GM21529 (cell line): ENCODE measurements at regions not wholly inside any gene's neighbourhood (a gene's known extent, or its start where the extent isn't known, plus 50 kb on each side); places are given as distances from the start of the nearest gene placed in this dataset.

ENCODE experiments used
- ATAC-seq: cut with Tn5 transposase; IDR thresholded peaks from one replicate; pipeline ENCODE4 v1.9.1; 2021; ENCODE audit not compliant: unreplicated experiment

DNA sequence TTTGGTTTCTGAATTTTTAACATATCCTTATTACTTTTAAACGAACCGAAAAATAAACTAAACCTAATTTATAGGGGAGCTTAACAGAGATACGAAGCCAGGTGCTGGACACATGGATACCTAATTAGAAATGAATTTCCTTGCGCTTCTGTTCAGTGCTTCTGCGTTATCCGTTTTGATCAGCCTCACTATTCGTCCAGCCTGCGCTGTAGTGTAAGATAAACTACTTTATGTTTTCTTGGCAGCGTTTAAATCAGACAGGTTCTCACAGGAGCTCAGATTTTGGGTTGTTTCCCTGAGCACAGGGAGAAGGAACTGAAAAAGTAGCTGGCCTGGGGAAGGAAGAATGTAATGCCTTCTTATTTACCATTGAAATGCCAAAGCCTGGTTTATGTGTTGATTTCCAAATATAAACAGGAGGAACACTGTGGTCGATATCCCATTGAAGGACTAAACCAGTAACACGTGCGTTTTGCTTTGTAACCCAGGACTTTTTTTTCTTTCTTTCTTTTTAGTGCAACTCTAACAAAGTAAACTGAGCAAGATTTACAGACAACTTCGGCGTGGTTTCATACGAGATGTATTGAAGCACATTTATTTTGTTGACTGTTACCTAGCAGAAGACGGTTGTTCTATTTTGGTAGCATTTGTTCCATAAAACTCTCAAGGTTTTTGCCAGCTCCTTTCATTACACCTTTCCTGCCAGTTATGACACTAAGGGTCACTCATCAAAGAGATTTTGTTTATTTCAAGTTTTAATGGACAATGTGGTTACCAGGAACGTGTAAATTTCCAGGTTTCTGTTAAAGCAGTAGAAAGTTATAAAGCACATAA lies 214.8 kb upstream of the HEY2 start:
- no peak for ATAC-seq

DNA sequence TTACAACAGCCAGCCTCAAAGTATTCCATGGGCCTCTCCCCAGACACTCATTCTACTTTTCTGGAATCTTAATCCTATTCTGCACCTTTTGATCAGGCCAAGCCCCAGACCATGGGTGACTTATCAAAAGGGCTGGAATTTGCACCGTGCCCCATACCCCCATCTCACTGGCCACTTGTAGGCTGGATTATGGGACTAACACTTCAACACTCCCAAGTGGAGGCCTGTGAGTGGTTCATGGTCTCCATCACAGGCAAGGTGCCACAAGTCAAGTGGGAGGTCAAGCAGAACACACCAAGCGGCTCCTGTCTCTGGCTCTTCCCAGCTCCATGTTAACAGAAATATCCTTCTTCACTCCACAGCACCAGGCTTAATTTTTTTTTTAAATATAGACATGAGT lies 212.3 kb upstream of the HEY2 start:
- no peak for ATAC-seq

DNA sequence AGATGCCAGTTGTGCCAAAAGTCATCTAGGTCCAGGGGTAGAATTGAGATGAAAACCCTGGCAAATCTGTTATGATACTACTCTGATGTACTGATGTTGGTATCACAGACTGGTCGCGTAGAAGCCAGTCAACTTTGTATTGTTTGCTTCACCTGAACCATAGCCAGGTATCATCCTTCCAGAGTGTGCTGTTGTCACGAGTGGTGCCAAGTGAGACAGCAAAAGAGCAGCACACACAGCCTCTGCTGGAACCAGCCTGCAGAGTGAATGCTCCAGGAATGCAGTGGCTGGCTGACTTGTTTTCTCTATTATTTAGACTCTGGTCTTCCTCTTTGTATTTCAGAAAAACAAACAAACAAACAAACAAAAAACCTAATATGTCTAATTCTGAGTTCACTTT lies 209.5 kb upstream of the HEY2 start:
- ATAC-seq: no peak

DNA sequence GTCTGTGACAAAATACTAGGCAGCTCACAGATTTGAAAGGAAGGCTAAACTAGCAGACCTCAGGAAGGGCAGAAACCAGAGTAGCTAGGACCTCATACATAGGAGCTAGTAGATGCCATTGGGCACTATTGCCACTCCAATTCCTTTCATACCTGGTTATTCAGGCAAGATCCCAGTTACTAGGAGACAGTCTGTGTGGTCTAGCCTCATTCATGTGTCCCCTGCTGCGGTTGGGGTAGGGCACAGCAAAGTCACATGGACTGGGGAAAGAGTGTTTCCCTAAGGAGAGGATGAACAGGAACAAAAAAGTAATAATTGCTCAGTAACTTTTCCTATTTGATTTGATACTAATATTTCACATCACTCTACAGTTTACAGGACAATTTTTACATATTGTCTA lies 204.6 kb upstream of the HEY2 start:
- ATAC-seq: no peak

DNA sequence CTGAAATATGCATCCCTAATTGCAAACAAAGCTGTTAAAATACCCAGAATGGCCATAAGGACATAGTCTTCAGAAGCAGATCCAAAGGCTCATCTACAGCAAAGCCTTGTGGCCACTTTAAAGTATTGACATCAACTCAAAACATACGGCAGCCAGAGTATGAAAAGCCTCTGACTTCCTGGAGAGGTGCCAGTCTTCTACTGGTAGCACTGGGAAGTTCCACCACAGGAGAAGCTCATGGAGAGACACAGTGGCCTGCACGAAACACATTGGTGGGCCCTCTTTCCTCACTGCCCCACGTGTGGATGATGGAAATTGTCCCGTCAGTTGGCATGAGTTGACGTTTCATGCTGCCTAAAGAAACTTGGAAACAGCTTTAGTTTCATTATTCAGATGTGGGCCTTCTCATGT lies 202.6 kb upstream of the HEY2 start:
- no peak for ATAC-seq

DNA sequence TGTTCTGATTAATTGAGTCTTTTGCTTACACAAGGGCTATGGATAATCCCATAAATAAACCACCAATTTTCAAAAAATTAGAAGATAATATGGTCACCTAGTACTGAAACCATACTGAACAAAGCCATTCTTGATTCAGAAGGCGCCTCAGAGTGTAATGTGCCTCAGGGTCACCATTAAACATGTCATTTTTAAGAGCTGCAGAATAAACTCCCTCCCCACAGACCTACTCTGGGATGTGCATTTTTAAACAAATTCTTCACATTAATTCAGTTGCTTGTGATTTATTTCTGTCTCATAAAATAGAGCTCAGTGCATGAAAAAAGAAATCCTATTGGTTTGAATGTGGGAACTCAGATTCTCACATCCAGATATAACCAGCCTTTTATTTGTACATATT lies 202.1 kb upstream of the HEY2 start:
- ATAC-seq: no peak

DNA sequence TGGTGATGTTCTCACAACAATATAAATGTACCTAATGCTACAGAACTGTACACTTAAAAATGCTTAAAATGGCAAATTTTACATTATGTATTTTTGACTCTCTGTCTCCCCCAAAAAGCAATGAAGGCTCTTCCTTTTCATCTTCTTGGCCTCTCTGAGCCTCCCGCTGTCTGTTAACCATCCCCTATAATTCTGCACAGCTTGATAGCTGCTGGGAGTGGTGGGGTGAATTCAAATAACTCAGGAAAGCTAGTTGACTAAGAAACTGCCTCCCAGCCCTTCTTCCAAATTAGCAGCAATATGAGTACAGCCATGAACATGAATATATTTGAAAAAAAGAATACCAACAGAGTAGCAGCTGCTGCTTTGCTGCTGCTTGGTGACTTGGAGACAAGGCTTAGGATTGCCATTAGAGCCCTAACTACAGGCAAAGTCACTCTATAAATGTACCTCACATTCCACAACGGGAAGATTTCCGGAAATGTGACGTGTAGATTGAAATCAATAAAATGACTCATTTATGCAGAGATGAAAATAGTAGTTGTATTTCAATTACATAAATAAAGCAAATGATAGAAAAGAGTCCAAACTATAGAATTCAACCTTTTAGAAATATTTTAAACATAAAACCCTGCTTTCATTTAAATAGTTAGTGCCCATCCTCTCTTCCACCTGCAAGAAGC lies 200.1 kb upstream of the HEY2 start:
- ATAC-seq: no peak

DNA sequence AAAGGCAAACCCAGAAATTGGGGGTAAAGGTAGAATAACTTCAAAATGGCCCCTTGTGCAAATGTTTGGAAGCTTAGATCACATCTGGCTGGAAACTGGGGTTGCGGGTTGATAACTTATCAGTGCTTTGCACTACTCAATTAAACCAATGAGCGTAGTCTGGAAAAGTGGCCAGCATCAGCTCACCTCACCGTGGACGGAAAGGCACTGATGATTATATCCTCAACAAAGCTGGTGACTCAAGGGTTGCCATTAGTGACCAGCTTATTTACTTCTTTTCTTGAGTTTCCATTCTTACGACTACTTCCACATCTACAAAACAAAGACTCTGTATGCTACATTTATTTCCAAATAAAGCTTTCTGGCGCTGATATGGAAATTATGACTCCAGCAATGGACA lies 198.5 kb upstream of the HEY2 start:
- ATAC-seq: no peak

DNA sequence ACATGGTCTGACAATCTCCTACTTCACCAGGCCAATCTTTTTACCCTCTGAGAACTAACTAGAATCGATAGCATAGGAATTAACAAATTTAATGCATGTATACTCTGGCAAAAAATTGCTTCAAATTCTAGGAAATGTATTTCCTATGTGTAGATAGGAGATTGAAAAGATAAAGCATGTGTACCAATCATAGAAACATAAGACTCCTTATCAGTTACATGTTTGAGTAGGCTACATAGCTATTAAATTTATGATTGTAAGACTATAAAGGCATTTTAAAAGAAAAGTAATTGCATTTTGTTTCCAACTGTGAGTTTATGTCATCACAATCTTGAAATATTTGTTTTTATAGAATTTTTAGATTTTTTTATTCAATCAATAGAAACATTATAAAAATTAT lies 196.6 kb upstream of the HEY2 start:
- no peak for ATAC-seq

DNA sequence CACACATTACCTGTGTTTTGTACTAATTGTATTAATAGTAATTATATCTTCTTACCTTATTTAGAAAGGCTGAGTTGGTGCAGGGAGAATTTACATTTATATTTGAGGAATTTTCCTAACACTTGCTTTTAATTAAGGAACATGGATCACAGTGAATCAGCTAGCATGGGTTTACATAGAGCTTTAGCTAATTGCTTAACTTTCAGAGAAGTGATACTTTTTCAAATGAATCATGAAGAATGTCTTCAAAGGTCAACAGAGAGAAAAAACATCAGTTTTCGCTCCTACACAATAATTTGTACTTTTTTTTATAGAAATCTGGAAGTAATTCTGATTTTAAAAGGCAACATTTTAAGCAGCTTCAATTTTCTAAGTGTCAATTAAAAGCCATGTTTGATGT lies 195.0 kb upstream of the HEY2 start:
- no peak for ATAC-seq

DNA sequence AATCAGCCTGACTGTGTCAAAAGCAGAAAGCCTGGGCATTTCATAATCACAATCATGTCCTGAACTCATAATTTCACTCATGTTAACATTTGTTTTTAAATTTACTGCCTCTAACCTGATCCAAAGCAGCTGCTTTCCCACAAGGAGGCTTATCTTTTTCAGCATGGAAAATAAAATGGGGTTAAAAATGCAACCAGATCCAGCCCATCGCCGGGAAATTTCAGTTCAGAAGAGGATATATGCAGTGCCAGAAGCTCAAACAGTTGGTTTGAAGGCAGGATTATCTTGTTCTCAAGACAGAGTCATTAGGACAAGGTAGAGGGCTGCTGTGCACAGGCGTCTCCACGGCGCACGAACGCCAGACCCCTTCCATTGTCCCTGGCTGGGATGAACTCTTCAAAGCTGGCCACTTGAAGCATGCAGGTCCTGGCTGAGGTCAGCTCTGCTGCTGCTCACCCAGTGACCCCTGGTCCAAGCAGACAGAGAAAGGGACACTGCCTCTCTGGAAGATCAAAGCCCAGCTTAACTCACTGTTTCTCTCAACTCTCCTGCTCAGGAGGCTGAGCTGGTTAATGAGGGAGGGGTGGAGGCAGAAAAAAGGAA lies 191.1 kb upstream of the HEY2 start:
- no peak for ATAC-seq

DNA sequence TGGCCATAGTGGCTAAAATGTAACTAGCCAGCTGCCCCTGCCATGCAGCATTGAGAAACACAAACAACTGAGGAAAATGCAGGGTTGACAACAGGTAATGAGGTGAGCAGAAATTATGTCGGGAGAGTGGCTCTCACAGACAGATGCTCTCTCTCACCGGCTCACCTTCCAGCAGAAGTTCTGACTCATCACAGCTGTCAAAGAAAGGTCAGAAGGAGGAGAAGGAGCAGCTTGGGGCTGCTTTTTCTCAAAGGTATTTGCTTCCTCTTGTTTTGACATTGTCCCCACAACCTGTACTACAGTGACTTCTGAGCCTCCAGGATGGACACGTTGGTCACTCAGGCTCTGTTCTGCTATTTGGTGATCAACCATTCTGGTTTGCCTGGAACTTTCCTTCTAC lies 190.5 kb upstream of the HEY2 start:
- ATAC-seq: no peak

DNA sequence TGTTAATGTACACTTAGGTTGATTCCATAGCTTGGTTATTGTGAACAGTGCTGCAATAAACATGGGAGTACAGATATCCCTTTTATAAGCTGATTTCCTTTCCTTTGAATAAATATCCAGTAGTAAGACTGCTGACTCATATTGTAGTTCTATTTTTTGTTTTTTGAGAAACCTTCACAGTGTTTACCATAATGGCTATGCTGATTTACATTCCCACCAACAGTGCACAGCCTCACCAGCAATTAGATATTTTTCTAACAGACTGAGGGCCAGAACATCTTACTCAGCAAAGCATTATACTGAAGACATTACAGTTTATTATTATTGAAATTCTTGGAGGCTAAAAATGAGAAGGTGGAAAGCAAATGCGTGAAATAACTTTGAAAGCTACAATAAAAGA lies 187.3 kb upstream of the HEY2 start:
- no peak for ATAC-seq

DNA sequence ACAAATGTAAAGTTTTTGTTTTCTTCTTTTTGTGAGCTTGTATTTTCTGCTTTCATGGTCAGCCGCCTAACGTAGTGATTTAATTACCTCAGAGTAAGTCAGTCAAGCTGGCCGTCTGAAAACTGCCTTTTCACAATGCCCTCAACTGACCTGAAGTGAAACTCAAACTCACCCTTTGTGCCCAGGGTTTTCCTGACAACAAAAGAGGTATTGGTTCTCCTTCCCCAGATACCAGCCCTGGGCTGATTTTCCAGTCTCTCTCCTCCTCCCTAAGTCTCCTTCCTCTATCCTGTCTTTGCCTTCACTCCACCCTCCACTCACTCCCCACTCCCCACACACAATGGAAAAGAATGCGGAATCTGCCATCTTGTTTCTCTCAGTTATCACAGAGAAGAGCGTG lies 184.5 kb upstream of the HEY2 start:
- ATAC-seq: no peak

DNA sequence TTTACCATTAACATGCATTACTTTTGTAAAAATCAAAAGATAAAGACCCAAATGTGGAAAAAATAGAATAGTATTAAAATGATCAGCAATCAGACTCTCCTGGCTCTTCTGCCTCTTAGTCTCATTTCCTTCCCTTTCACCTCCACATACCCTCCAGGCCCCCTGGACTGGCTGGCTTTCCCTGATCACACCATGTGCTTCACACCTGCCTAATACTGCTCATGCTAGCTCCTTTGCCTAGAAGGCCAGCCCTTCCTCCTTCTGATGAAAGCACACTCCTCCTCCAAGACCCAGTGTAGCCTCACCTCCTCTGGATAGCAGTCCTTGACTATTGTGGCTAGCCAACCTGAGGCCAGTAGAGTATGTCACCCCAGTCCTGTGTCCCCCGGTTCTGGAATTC lies 182.0 kb upstream of the HEY2 start:
- ATAC-seq: no peak

DNA sequence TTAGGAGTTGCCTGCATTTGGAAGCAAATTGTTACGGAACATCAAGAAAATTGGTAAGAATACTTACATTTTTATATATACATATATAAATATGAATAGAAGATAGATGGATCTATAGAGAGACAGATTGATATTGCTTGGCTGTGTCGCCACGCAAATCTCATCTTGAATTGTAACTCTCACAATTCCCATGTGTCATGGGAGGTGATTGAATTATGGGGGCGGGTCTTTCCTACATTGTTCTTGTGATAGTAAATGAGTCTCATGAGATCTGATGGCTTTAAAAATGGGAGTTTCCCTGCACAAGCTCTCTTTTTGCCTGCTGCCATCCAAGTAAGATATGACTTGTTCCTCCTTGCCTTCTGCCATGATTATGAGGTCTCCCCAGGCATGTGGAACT lies 180.8 kb upstream of the HEY2 start:
- ATAC-seq: no peak

DNA sequence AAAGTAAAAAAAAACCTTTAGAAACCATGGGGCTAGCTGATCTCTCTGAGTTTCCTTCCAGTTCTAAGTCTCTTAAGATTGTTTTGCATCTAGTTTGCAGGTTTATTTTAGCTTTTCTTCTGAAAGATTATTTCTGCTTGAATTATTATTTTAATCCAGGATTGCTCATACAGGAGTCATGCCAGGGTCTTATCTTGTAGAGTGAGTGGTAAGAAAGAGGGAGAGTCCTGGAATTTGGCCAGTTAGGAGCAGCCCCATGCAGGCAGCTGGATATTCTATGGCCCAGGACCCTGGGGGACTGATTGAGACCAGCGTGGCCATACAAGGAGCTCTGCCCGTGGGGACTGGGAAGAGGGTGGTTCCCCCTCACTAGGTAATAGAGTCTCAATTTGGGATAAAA lies 178.9 kb upstream of the HEY2 start:
- ATAC-seq: no peak

DNA sequence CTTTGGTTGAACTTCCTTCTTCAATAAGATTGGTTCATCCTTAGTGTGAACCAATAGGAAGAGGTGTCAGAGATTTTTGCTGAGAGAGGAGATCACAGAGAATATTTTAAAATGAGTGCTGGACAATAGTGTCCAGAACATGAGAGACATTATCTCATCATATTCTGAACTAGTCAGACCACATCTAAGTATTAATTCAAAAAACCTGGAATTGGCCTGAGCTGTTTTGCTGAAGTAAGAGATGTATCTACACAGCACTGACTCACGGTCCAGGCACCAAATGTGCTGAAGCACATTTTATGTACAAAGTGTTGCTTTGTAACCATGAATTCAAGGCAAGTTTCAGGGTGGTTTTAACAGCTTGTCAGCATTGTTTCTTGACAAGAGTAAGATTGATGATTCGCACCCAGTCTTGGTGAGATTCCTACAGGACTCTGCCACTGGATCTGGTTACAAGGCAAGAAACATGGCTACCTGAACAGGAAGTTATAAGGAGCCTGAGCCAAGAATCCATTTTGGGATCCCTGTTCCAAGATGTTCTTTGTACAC lies 178.2 kb upstream of the HEY2 start:
- ATAC-seq: no peak

DNA sequence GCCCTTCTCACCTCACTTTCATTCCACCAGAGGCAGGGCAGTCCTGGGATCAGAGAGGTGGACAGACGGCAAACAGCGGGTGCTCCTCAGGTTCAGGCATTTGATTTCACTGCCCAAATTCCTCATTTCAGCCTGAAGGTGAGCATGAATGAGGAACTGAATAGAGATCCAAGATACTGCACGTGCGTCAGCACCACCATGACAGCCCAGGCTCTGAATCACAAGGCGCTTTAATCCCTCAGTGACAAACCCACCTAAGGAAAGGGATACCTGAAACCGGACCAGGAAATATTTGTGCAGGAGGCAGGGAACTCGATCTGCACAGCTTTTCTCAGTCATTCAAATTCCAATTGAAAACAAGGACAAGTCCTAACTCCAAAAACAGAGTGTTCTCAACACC lies 174.8 kb upstream of the HEY2 start:
- ATAC-seq: no peak

DNA sequence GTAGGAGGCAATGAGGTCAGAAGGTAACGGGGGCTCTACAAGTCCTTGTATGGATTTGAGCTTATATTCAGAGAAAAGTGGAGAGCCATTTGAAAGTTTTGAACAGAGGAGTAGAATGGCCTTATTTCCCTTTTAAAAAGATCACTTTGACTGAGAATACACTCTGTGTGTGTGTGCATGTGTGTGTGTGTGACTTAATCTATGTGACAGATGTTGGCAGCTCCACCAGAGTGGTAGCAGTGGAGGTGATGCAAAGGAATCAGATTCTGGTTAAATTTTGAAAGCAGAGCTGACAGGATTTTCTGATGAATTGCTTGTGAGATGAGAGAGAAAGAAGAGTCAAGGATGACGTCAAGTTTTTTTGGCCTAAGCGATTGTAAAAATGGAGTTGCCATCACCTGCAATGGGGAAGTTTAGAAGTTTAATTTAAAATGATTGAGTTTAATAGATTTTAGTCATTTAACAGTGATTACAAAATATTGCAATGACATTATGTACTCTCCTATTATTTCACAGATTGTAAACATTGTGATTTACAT lies 172.2 kb upstream of the HEY2 start:
- ATAC-seq: no peak

DNA sequence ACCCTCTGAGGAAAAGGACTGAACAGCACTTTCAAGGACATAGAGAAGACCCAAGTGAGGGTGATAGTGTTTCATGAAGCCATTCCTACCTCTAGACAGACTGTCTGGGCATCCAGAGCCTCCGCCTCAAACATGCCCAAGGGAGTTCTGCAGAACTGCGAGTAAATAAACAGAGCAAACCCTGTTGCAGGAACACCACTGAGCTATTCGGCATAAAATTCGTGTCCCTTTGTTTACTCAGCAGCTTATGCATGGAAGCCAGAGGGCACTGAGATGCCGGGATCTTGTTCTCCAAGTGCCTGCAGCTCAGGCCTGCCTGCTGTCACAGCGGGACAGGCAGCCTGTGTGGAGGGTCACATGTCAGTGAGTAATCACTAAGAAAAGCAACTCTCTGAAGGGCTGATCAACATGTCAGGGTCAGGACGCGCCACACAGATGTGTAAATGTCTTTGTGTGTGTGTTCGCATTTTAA lies 164.9 kb upstream of the HEY2 start:
- no peak for ATAC-seq

DNA sequence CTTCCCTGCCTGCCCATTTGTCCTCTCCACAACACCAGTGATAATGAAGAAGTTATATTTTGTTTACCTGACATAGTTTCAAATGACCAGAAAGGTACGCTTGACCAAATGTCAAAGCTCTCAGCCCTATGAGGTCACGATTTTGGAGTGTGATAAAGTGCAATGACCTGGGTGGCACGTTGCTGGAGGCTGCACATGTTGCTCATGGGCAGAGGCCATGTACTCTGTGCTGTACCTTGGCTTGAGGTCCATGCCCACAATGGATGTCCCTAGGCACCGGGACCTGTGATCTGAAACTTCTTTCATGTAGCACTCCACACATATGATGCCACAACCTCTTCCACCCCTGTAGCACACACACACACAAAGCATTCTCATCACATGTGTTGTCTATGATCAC lies 164.0 kb upstream of the HEY2 start:
- ATAC-seq: no peak
